ENCODE measurements at regions not wholly inside any gene's neighbourhood (a gene's known extent, or its start where the extent isn't known, plus 50 kb on each side); places are given as distances from the start of the nearest gene placed in this dataset.

DNA sequence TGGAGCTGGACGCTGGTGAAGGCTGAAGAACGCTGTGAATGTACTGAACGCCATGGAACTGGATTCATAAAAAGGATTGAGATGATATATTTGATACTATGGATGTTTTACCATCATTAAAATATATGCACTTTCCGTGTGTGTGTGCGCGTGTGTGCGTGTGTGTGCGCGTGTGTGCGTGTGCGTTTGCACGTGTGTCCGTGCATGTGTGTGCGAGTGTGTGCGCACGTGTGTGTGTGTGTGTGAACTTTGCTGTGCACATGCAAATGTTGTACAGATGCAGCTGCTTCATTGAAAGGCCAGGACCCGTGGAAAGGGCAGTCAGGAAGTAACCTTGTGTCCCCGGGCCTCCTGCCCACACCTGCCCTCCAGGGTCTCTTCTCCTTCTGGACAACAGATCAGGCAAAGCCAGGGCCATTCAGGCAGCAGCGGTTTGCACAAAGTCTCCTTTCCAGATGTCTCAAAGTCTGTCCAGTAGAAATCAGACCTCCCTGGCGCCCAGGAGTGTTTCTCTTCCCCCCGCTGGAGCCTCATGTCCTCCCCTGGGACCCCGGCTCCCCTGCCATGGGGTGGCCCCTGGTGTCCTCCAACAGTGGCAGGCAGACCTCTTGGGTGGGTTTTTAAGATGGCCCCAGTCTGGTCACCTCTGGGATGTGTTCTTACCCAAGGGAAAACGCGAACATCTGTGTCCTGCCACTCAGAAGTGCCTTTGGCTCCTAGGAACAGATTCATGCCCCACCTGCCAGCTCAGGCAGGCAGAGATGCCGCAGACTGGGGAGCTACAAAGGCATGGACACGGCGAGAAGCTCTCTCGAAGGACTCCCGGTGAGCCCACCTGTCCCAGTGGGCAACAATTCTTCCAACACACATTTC is 86.1 kb upstream of the GPC1 start:
- no peak for DNase-seq

DNA sequence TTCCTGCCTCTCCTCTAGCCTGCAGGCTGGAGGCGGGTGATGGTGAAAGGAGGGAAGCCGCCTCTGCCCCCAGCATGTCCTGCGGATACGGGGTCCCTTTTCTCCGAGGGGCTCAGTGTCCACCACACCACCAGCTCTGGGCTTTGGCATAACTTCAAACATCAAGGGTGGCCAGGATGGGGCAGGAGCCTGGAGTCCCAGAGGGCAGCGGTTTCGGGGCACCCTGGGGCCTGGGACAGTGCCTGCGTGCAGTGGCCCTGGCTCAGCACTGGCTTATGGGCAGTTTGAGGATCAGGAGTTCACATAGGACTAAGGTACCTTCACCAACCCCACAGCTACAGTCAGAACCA is 85.5 kb upstream of the GPC1 start:
- no peak for DNase-seq

DNA sequence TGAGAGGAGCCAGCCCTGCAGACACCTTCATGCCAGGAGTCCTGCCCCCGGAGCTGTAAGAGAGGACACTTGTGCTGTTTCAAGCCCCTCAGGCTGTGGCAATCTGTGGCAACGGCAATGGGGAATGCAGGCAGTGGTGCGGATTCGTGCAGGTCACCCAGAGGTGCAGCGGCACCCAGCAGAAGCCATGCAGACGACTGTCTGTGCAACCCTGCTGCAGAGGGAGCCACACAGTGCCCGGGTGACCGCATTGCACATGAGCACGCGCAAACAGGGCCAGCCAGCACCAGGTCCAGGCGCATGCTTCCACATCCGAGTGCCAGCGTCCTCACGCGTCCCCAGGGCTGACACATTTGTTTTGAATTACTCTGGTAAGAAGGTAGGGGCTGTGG is 84.8 kb upstream of the GPC1 start:
- DNase-seq: no peak

DNA sequence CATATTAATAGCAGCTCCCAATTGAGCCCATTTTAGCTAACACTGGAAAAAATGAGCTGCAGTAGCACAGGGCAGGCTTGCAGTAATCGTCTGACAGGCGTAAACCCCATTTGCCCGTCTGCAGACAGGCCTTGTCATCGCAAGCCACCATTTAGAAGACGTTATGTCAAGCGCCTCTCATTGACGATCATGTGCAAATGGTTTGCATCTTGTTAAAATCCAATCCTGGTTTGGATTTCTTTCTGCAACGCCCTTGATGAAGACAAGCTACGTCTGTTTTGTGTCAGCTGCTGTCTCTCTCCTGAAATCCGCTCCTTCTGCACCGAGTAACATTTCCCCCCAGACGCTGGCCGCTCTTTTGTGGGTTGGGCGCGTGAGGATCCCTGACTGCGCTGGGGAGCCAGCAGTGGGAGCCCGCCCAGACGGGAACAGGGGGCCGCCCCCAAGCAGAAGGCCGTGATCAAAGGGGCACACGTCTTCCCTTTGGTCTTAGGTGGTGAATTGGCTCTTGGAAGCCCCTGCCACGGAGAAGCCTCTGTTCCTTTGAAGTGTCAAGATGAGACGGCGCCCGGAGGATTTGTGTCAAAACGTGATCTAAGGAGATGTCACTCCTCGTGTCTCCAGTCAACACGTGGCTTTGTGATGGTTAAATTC is 84.2 kb upstream of the GPC1 start:
- DNase-seq: no peak

DNA sequence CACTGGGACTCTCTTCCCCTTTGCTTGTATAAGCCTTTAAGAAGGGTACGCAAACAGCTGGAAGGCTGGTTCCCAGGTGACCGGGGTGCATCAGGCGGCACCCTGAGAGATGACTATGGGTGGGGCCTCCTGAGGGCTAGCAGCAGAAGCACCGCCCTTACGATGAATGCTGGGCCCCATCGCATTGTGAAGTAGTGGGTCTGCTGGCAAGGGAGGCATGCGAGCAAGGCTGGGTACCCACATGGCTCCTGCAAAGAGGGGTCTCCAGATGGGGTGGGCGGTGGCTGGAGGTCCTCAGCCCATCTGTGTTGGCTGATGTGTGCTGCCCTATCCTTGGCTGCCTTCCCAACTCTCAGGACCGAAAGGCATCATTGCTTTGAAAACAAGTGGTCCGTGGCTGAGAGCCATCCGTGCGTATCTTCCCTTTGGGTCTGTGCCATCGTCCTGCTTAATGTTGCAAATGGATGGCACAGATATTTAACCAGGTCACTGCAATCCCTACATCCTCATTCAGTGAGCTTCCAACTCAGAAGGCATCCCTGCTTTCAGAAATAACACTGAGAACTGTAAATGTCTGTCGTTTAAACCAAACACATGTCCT is 83.5 kb upstream of the GPC1 start:
- no peak for DNase-seq

DNA sequence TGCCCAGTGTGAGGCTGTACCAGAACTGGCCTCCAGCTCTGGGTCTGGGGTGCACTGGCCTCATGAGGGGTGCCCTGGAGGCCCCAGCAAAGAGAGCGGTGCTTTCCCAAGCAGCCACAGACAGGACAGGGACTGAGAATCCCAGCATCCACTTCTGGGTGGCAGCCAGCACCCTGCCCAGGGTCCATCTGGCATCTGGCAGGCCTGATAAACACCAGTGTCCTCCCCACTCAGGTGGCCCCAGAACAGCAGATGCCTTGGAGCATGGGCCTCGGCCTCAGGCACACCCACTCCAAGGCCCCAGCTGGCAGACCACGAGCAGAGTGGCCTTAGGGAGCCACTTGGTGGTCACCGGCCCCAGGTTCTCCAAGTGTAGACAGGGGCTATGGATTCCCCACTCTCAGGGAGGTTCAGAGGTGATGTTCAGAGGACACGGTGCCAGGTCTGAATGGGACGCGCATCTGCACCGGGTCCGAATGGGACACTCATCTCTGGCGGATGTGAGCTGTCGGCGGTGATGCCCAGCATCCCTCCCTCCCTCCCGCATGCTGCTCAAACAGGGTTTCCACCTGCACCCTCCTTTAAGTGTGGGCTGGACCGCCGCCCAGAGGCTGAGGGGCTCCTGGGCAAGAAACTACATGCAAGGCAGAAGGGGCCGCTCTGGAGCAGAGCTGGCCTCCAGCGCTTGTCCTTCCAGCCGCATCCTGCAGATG is 82.2 kb upstream of the GPC1 start:
- no peak for DNase-seq

DNA sequence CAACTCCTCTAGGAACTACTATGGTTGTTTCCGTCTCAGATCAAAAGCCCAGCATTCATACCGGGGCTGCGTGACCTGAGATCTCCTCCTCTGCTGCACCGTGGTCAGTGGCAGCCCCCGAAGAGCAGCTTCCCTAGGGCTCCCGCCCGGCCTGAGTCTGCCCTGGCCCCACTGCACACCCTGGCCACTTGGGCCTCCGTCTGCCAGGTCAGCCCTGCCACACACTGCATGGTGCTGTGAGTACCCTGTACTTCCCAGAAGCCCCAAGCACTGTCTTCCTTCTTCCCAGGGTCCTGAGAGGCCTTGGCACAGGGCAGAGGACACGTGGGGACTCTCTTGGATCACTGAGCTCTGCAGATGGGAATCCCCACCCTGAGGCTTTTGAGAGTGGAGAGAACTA is 81.5 kb upstream of the GPC1 start:
- no peak for DNase-seq

DNA sequence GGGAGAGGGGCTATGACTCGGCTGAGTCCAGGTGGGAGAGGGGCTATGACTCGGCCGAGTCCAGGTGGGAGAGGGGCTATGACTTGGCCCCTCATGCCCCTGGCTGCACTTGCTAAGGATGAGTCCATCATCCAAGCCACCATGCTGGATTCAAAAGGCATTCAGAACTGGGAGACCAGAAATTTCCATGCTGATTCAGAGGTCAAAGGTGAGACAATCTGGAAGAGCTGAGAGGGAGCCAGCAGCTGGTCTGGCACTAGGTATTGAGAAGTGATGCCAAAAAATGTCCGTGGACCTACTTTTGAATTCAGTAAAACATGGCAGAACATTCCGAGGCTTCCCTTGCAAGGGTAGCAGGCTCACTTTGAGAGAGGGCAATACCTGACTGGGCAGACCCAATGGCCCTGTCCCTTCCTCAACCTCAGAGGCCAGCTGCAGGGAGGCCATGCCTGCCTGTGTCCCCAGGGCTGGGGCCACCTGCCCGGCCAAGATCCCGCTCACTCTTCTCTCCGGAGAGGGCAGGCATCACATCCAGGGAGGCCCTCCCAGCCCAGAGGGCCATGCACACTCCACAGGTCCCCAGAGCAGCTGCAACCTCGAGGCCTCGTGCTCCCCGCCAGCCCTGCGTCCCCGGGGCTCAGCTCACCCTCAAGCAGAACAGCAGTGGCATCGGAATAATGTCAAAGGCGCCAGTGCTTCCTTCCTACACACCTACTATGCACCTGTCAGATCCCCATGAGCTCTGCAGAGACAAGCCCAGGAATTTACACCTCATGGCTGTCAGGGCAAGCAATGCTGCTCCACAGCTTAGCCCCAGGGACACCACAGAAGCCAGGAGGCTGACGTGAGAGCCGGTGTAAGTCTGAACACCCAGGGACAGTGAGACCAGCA is 80.2 kb upstream of the GPC1 start:
- DNase-seq: no peak

DNA sequence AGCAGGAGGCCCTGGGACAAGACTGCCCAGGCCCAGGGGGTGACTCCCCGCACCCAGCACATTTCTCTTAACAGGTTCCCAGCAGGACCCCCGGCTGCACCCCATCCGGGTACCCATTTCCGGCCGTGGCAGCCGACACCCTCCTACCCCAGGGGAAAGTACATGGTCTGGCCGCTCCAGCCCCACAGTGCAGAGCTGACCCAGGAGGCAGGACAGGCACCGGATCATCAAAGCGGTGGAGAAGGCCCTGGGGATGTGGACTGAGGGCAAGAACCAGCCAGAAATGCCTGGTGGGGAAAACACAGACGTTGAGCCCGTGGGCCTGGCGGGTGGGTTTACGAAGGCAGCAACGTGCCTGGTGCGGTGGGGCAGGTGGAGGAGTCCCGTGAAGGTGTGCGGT is 79.5 kb upstream of the GPC1 start:
- no peak for DNase-seq

DNA sequence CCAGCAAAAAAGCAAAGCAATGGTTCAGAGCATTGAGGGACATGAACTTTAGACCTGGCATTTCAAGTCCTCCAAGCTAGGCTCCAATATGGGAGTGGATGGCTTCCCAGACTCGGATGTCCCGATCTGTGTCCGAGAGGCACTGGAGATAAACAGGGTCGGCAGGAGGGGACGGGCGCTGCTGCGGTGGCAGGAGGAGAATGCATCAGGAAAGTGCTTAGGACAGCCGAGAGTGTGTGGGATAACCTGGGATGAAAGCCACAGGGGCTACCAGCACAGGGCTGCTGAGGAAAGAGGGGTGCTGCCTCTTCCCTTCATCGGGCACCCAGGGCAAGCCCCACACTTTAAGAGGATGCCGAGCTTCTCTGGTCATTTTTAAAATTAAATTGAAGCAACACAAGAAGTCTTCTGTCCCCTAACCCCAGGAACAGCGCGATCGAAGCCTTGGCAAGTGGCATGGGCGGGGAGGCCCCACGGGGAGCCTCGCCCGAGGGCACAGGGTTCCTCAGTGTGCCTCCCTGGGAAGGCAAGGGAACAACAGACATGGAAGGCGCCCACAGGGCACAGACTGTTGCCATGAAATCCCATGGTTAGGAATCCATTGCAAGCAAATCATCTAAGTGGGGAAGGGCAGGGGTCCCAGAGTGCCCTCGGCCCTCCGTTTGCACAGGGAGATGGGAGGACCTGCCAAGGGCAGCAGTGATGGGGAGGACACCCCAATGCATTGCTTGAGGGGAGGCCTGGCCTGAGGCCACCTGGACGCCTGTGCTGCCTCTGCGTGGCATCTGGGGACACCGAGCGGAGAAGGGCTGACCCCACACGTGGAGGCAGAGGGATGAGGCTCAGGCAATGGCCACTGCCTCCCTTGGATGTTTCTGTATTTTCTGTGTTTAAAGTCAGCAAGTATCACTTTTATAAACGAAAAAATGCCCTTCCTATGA is 78.5 kb upstream of the GPC1 start:
- DNase-seq: no peak

DNA sequence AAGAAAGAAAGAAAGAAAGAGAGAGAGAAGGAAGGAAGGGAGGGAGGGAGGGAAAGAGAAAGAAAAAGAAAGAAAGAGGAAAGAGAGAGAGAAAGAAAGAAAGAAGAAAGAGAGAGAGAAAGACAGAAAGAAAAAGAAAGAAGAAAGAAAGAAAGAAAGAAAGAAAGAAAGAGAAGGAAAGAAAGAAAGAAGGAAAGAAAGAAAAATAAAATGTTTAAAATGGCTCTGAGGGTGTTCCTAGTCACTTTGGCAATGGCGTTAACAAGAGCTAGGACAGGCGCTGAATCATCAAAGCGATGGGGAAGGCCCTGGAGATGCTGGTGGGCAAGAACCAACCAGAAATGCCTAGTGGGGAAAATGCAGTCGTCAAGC is 77.8 kb upstream of the GPC1 start:
- DNase-seq: no peak

DNA sequence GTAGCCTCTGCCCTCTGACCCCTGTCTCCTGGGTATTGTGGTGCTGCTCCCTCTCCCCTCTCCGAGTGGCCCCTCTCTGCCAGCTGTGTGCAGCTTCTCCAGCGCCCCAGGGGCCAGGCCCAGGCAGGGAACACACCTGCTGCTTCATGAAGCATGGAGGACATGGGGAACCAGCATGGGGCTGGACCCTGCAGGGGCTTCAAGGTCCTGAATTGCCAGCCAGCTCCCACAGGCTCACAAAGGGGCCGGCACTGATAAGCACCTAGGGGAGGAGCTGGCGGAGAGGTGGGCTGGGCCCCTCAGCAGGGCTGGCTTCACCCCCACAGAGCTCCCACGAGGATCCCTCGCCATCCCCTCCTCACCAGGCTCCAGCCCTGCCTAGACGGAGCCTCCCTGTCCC is 77.4 kb upstream of the GPC1 start:
- no peak for DNase-seq

DNA sequence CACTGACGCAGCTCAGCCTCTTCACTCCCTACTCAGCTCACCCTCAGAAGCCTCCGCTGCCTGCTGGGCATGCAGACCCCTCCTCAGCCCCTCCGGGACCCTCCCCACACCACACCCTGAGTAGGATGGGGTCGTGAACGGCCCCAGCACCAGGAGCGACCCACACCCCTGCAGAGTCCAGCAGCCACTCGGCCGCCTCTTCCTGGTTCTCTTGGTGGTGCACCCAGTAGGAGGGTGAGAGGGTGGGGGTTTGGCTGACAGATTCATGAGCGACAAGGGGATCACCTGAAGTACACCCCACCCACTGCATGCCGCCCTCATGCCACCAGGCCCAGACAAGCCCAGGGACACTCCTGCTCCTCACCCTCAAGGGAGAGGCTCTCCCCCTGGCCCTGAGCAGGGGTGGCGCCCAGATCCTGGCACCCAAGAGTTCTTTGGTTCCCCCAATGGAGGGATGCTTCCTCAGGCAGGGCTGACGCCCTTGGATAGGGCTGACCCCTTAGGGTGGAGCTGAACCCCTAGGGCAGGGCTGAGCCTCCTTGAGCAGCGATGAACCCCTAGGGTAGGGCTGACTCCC is 76.6 kb upstream of the GPC1 start:
- DNase-seq: no peak

DNA sequence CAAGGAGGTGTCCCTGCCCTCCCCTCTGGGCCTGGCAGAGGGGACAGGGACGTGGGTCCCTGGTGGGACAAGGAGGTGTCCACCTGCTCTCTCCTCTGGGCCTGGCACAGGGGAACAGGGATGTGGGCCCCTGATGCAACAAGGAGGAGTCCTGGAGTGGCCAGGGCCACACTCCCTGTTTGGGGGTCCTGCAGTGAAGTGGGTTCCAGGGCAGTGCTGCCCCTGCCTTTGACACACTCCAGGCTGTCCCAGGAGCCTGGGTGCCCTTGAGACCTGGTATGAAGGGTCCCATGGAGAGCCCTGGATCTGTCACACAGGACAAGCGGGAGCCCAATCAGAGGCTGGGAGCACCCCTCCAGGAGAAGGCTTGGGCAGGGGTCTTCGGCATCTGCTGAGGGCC is 75.8 kb upstream of the GPC1 start:
- DNase-seq: no peak

DNA sequence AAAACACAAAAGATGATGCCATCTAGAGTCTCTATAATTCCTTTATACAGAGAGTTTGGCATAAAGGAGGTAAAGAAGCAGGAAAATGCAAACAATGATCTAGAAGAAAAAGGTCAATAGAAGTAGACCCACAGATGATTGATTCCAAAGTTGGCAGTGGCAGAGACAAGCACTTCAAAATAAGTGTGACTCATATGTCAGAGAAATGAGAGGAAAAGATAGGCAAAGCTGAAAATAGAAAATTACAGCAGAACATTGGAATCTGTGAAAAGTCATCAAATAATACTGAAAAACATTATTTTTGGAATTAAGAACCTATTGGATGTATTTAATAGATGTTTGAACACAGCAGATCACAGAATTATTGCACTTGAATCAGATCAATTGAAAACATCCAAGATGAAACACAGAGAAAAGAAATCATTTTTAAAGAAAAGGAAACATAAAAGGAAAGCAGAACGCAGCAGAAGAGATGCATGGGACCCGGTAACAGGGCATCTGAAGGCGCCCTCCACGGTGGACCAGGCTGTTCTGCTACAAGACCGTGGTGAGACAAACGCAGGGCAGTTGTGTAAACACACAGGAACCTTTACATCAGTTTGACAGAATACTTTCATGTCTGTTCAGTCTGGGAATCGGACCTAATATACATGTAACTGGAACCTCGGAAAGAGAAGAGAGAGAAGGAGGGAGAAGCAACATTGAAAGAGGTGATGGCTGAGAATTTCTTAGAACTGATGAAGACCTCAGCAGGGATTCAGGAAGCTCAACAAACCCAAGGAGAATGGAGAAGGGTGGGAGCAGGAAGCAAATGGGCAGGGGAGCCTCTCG is 74.6 kb upstream of the GPC1 start:
- no peak for DNase-seq

DNA sequence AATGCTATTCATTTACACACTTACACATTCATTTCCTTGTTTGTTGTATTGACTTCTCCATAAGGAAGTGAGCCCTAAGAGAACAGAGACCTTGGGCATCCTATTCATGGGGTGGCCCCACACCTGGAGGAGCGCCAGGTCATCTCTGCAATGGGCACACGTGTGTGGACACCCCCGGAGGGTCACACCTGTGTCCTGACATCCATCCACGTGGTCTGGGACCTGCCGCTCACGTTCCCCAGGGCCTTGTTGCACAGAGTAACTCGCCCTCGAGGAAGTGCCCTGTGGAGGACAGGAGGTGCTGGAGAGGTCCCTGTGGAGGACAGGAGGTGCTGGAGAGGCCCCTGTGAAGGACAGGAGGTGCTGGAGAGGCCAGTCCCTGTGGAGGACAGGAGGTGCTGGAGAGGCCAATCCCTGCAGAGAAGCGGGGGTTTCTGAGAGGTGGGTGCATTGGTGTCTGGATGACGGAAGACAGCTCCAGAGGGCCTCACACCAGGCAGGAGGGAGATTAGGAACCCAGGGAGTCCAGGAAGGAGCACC is 73.2 kb upstream of the GPC1 start:
- DNase-seq: no peak

DNA sequence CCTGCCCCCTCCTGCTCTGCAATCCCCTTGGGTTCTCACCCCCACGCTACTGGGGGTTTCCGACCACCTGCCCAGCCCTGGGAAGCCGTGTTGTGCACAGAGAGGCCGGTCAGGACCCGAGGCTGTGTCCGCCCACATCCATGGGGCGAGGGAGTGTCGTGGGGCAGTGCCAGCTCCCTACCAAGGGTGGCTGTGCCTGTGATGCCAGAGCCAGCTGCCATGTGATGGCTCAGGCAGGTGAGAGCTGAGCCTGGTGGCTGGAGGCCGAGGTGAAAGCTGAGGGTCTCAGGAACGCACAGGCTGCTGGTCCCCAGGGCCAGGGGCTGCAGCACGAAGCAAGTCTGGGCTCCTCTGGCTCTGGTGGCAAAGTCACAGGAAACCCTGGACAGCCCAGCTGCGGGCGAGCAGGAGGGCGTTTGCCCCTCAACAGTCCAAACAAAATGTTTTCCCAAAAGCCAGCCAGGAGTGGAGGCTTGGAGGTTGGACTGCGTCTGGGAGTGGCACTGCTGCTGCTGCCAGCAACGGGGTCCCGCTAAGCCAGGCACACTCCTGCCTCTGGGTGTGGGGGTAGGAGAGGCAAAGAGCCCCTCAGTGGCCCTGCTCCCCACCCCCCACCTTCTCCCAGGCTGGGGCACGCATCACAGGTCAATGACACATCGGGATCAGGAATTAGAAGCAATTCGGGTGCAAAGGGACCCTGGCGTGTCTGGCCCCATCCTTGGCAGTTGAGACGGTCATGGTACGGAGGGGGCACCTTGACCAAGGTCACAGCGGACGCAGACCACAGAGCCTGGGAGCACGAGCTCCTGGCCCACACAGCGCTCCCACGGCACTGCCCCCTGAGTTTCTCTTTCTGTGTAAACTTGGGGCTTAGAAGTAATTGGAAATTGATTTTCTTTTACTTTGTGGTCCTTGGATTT is 72.4 kb upstream of the GPC1 start:
- no peak for DNase-seq

DNA sequence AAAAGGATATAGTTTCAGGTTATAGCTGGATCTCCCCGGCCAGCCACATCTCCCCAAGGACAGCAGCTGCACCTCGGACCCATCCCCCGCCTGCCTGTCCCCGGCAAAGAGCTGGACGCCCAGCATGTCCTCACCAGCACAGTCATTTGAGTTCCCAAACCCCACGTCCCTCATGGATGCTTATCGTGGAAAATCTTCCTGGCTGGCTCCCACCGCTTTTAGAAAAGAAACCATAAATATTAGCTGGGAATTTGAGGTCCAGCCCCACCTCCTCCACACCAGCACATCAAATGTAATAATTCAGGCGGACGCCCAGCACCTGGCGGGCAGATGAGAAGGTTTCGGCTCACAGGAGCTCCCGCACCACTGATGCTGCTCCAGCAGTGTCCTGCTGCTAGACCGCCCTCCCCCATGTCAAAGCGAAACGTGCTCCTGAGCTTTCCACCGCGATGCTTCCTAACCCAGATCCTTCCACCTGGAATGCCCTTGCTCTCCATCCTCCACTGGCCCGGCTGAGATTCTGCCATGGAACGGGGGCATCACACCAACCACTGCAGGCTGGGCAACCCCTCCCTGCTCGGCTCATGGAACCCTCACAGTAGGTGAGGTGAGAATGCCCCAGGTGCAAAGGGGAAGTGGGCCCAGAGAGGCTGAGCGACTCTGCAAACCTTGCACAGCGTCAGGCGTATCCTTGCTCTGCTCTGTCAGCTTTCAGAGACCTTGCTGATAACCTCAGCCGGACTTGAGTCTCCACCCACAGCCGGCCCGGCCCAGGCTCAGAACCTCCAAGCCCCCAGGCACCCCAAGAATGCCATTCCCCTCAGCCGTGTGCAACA is 71.5 kb upstream of the GPC1 start:
- no peak for DNase-seq
